ENCODE measurements at regions not wholly inside any gene's neighbourhood (a gene's known extent, or its start where the extent isn't known, plus 50 kb on each side); places are given as distances from the start of the nearest gene placed in this dataset.

DNA sequence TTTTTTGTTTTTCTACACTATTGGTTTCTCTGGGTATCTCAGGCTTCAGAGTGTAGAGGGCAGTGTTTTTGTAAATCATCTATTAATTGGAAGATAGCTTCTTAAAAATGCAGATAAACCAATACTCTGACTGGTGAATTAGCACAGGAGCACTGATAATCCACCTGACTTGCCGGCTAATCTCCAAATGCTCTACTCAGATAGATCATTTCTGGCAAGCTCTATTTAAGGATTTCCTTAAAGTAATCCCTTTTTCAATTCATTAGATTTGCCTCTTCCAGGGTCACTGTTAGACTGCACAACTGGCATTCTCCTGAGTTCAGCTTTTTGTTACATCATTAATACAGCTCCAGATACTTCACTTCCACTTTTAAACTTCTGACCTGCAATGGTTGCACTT is 1390.3 kb upstream of the NUDT12 start:
- H3K27ac ChIP-seq = no peak overlapping the region
- no peaks in the 10 kb centered on the region for H3K27me3 ChIP-seq
- no peak overlapping the region for H3K4me3 ChIP-seq
- ATAC-seq = no peak
- no peaks in the 10 kb centered on the region for H3K36me3 ChIP-seq
- 15% methylated on average over 1 of the region's 1 CpG for WGBS (ENCODE audit: insufficient coverage, low coverage, low lambda C conversion rate, missing lambda C conversion rate)
- no peaks in the 10 kb centered on the region for H3K4me1 ChIP-seq
- intact Hi-C loops (cut with DNase I) = no loop called here
- no peak for DNase-seq
- TF ChIP-seq, protein P1, sequence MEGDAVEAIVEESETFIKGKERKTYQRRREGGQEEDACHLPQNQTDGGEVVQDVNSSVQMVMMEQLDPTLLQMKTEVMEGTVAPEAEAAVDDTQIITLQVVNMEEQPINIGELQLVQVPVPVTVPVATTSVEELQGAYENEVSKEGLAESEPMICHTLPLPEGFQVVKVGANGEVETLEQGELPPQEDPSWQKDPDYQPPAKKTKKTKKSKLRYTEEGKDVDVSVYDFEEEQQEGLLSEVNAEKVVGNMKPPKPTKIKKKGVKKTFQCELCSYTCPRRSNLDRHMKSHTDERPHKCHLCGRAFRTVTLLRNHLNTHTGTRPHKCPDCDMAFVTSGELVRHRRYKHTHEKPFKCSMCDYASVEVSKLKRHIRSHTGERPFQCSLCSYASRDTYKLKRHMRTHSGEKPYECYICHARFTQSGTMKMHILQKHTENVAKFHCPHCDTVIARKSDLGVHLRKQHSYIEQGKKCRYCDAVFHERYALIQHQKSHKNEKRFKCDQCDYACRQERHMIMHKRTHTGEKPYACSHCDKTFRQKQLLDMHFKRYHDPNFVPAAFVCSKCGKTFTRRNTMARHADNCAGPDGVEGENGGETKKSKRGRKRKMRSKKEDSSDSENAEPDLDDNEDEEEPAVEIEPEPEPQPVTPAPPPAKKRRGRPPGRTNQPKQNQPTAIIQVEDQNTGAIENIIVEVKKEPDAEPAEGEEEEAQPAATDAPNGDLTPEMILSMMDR (IDR thresholded peaks at IDR 0.05) = no peak
- no peak for TF ChIP-seq POLR2A (IDR thresholded peaks at IDR 0.05)
- no peaks in the 10 kb centered on the region for H3K9me3 ChIP-seq

DNA sequence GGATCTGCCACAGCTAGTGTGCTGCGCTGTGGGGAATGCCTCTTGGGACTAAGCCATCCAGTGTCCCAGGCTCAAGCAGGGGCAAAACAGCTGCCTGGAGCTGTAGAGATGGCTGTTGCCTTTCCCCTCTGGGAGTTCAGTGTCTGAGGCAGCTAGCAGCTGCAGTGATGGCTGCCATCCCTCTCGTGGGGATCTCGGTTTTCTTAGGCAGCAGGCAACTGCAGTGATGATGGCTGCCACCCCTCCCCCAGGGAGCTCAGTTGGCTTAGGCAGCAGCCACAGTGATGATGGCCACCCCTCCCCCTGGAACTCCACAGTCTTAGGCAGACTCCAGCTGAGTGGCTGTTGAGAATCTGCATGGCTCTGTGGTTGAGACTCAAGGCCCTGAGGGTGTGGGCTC is 1389.2 kb upstream of the NUDT12 start:
- no CpG with 5 or more reads among the region's 3 CpGs for WGBS (ENCODE audit: insufficient coverage, low coverage, low lambda C conversion rate, missing lambda C conversion rate)
- intact Hi-C loops (cut with DNase I) = no loop called here
- Histone ChIP-seq H3K27me3 (no peaks in the 10 kb centered on the region), H3K36me3 (no peaks in the 10 kb centered on the region), H3K4me3 (no peak overlapping the region), H3K4me1 (no peaks in the 10 kb centered on the region), H3K9me3 (no peaks in the 10 kb centered on the region), H3K27ac (no peak overlapping the region)
- TF ChIP-seq, protein P1 (IDR thresholded peaks at IDR 0.05) = no peak
- DNase-seq = peak in 1 of 3 donors; percentile 31
- peak in 1 of 4 donors; percentile 28 for ATAC-seq

DNA sequence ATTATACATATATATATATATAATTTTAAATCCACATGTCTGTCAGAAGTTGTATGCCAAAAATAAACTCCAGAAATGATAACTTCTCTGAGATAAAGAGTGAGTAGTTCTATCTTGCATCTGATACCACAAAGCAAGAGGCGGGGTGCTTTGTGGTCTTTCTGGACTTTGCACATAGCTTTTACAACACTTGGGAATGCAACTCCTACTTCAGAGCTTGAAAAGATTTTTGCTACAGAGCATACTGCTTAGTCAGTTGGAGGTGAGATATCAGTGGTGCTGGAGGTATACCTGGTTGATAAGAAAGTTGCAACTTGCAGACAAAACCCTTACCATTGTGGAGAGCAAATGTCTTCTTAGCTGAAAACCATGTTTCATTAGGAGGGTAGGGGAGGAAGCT is 1384.5 kb upstream of the NUDT12 start:
- H3K9me3 ChIP-seq = no peaks in the 10 kb centered on the region

DNA sequence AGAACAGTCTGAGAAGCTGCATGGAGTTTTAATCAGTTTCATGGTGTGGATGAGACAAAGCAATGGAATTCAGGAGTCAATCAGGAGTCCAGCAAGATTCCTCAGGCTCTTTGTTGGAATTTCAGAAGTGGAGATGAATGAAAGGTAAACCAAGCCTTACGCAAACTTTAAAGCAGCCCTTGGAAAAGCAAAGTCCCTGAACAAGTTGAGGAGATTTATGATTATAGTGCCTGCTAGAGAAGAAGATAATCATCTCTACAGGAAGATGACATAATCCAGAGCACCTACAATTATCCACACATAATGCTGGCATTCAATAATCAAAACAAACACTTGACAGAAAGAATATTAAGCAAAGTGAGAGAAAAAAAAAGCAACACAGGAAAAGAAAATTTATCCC is 1380.1 kb upstream of the NUDT12 start:
- Histone ChIP-seq H3K4me3 (no peak overlapping the region), H3K27me3 (no peaks in the 10 kb centered on the region), H3K9me3 (no peaks in the 10 kb centered on the region), H3K4me1 (no peaks in the 10 kb centered on the region), H3K27ac (no peak overlapping the region), H3K36me3 (no peaks in the 10 kb centered on the region)
- no peak for TF ChIP-seq POLR2A (IDR thresholded peaks at IDR 0.05)
- TF ChIP-seq, protein P1 (IDR thresholded peaks at IDR 0.05) = no peak
- intact Hi-C loops (cut with DNase I) = no loop called here
- WGBS (ENCODE audit: insufficient coverage, low coverage, low lambda C conversion rate, missing lambda C conversion rate) = 63% methylated on average over 1 of the region's 1 CpG
- no peak for ATAC-seq
- DNase-seq = no peak

More for the DNA sequence above, 1384.5 kb upstream of the NUDT12 start:
- no peaks in the 10 kb centered on the region for H3K27me3 ChIP-seq
- no peak overlapping the region for H3K27ac ChIP-seq
- intact Hi-C loops (cut with DNase I) = no loop called here
- 64% methylated on average over 1 of the region's 1 CpG for WGBS (ENCODE audit: insufficient coverage, low coverage, low lambda C conversion rate, missing lambda C conversion rate)
- no peak overlapping the region for H3K4me3 ChIP-seq
- ATAC-seq (no peak), DNase-seq (no peak)
- no peak for TF ChIP-seq POLR2A (IDR thresholded peaks at IDR 0.05)
- TF ChIP-seq, protein P1 (IDR thresholded peaks at IDR 0.05) = no peak
- H3K36me3 ChIP-seq = no peaks in the 10 kb centered on the region
- H3K4me1 ChIP-seq = no peaks in the 10 kb centered on the region

DNA sequence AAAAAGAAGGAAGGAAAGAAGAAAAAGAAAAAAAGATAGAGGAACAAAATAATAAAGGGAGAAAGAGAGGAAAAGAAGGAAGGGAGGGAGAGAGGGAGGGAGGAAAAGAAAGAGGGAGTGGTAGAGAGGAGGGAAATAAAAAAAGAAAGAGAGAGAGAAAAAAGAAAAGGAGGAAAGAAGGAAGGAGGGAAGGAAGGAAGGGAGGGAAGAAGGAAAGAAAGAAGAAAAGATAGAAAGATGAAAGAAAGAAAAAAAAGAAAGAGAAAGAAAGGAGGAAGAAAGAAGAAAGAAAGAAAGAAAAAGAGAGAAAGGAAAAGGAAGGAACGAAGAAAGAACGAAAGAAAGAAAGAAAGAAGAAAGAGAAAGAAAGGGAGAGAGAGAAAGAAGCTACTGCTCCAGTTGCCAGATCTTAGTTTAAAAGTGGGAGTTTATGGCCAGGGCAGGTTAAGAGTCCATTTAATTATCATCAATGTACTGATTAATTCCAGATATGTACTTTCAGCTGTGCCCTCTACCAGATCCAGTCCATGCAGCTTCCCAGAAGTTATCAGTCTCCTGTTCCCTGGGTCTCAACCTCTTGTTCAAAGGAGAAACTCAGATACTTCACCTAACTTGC is 1378.5 kb upstream of the NUDT12 start:
- ATAC-seq = no peak
- Histone ChIP-seq H3K4me3 (no peak overlapping the region), H3K36me3 (no peaks in the 10 kb centered on the region), H3K27me3 (no peaks in the 10 kb centered on the region), H3K9me3 (no peaks in the 10 kb centered on the region), H3K4me1 (no peaks in the 10 kb centered on the region), H3K27ac (no peak overlapping the region)
- TF ChIP-seq, protein P1 (IDR thresholded peaks at IDR 0.05) = no peak
- no peak for TF ChIP-seq POLR2A (IDR thresholded peaks at IDR 0.05)
- intact Hi-C loops (cut with DNase I) = no loop called here
- WGBS (ENCODE audit: insufficient coverage, low coverage, low lambda C conversion rate, missing lambda C conversion rate) = 29% methylated on average over 2 of the region's 2 CpGs
- DNase-seq = no peak

All from right lobe of liver (tissue), 6 donors.